BLaER1 (cell line): ENCODE measurements at regions not wholly inside any gene's neighbourhood (a gene's known extent, or its start where the extent isn't known, plus 50 kb on each side); places are given as distances from the start of the nearest gene placed in this dataset.

Experiments
- H3K27ac ChIP-seq: shearing (Covaris generic); formaldehyde crosslinking; 2 replicates; pipeline ENCODE4 v1.8.1; 2022
- H3K27me3 ChIP-seq: shearing (Covaris generic); formaldehyde crosslinking; 2 replicates; pipeline ENCODE4 v1.8.1; 2022
- H3K36me3 ChIP-seq: shearing (Covaris generic); formaldehyde crosslinking; 2 replicates; pipeline ENCODE4 v1.8.1; 2022
- H3K4me1 ChIP-seq: shearing (Covaris generic); formaldehyde crosslinking; 2 replicates; pipeline ENCODE4 v1.8.1; 2022
- H3K4me2 ChIP-seq: shearing (Covaris generic); formaldehyde crosslinking; 2 replicates; pipeline ENCODE4 v1.8.1; 2022
- H3K4me3 ChIP-seq: shearing (Covaris generic); formaldehyde crosslinking; 2 replicates; pipeline ENCODE4 v1.8.1; 2022
- H3K9ac ChIP-seq: shearing (Covaris generic); formaldehyde crosslinking; 2 replicates; pipeline ENCODE4 v1.8.1; 2022
- H3K9me3 ChIP-seq: shearing (Covaris generic); formaldehyde crosslinking; 2 replicates; pipeline ENCODE4 v1.8.1; 2022
- H4K20me1 ChIP-seq: shearing (Covaris generic); formaldehyde crosslinking; 2 replicates; pipeline ENCODE4 v1.8.1; 2022
- Cebpa-rat ChIP-seq: shearing (Covaris generic); IDR thresholded peaks from 2 replicates; pipeline ENCODE4 v1.8.1; 2022

GRCh38 chr14:55921511-55921910 is 196.7 kb upstream of the PELI2 start:
- H3K4me2 ChIP-seq, result no peak overlapping the region
- H4K20me1 ChIP-seq, result no peaks in the 10 kb centered on the region
- peaks cover 28% of the 10 kb centered on the region; the same call in 1 of the 2 replicates for H3K9me3 ChIP-seq
- no peak overlapping the region for H3K4me3 ChIP-seq
- H3K36me3 ChIP-seq, result no peaks in the 10 kb centered on the region
- no peak overlapping the region for H3K9ac ChIP-seq
- H3K27ac ChIP-seq, result no peak overlapping the region
- no peaks in the 10 kb centered on the region for H3K27me3 ChIP-seq
- H3K4me1 ChIP-seq, result no peaks in the 10 kb centered on the region
- no peak for TF ChIP-seq Cebpa-rat

DNA sequence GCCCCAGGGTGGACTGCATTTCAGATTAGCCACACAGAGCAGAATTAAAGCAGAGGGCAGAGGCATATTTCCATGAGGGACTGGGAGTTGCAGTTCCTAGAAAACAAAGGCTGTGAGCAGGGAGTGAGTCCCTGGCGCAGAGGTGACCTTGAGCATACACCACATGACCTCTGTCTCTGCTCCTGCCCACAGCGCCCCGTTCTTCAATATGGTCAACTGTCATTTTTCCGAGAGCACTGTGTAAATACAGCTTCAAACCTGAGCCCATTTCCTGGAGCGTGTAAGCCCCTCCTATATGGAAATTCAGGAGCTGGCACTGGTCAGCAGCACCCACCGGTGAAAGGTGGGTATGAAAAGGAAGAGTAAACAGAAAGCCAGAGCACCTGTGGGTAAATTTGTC is 192.2 kb upstream of the PELI2 start:
- H3K36me3 ChIP-seq, result no peaks in the 10 kb centered on the region
- no peak overlapping the region for H3K4me2 ChIP-seq
- H3K9me3 ChIP-seq, result peaks cover 13% of the 10 kb centered on the region; the same call in 1 of the 2 replicates
- H3K27ac ChIP-seq, result no peak overlapping the region
- TF ChIP-seq Cebpa-rat, result no peak
- H3K4me1 ChIP-seq, result no peaks in the 10 kb centered on the region
- no peak overlapping the region for H3K9ac ChIP-seq
- no peaks in the 10 kb centered on the region for H4K20me1 ChIP-seq
- H3K4me3 ChIP-seq, result no peak overlapping the region
- H3K27me3 ChIP-seq, result no peaks in the 10 kb centered on the region

DNA sequence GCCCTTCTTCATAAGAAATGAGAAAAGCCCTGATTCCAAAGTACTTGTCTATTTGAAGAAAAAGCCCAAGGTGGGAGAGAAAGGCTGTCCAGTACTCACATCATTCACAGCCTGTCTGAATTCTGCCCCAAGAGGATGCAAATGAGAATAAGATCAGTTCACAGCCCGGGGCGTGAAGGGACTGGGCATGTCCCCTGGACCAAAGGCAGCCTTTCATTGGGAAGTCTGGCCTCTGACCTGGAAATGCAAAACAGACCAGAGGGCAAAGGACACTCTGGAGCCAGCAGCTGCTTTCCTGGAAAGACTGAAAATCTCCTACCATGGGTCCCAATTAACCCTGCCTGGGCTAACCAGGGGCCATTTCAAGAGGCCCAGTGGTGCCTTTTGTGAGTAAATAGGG is 191.2 kb upstream of the PELI2 start:
- Histone ChIP-seq H3K9ac (no peak overlapping the region), H3K4me3 (no peak overlapping the region), H3K9me3 (peaks cover 9% of the 10 kb centered on the region; the same call in 1 of the 2 replicates), H3K27me3 (no peaks in the 10 kb centered on the region), H3K27ac (no peak overlapping the region), H3K4me1 (no peaks in the 10 kb centered on the region), H3K4me2 (no peak overlapping the region), H3K36me3 (no peaks in the 10 kb centered on the region), H4K20me1 (no peaks in the 10 kb centered on the region)
- TF ChIP-seq Cebpa-rat, result no peak

- no peak overlapping the region for H3K9ac ChIP-seq
- no peaks in the 10 kb centered on the region for H3K27me3 ChIP-seq
- no peaks in the 10 kb centered on the region for H3K36me3 ChIP-seq
- no peak overlapping the region for H3K4me2 ChIP-seq
- no peak for TF ChIP-seq Cebpa-rat
- no peak overlapping the region for H3K27ac ChIP-seq
- no peaks in the 10 kb centered on the region for H3K4me1 ChIP-seq
- H3K9me3 ChIP-seq, result peaks cover 15% of the 10 kb centered on the region
- H4K20me1 ChIP-seq, result no peaks in the 10 kb centered on the region
- no peak overlapping the region for H3K4me3 ChIP-seq
Measured at GRCh38 chr14:55928276-55928675, 189.9 kb upstream of the PELI2 start.

DNA sequence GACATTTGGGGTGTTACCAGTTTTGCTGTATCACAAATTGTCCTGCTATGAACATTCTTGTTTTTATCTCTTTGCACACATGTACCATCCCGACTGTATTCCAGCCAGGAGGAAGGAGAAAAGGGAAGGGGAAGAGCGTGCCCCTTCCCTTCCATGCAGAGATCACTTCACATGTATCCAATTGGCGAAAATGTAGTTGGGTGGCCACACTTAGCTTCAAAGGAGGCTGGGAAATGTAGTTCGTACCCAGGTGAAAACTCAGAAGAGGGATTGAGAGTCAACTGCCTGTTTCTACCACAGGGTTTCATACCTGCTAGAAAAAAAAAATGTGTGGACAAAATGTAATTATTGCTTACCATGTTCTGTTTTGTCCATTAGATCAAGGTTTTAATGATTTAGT is 189.1 kb upstream of the PELI2 start:
- no peak overlapping the region for H3K27ac ChIP-seq
- H3K4me2 ChIP-seq, result no peak overlapping the region
- H3K4me3 ChIP-seq, result no peak overlapping the region
- no peaks in the 10 kb centered on the region for H4K20me1 ChIP-seq
- H3K4me1 ChIP-seq, result no peaks in the 10 kb centered on the region
- H3K27me3 ChIP-seq, result no peaks in the 10 kb centered on the region
- H3K9ac ChIP-seq, result no peak overlapping the region
- H3K9me3 ChIP-seq, result peaks cover 19% of the 10 kb centered on the region
- no peak for TF ChIP-seq Cebpa-rat
- H3K36me3 ChIP-seq, result no peaks in the 10 kb centered on the region

DNA sequence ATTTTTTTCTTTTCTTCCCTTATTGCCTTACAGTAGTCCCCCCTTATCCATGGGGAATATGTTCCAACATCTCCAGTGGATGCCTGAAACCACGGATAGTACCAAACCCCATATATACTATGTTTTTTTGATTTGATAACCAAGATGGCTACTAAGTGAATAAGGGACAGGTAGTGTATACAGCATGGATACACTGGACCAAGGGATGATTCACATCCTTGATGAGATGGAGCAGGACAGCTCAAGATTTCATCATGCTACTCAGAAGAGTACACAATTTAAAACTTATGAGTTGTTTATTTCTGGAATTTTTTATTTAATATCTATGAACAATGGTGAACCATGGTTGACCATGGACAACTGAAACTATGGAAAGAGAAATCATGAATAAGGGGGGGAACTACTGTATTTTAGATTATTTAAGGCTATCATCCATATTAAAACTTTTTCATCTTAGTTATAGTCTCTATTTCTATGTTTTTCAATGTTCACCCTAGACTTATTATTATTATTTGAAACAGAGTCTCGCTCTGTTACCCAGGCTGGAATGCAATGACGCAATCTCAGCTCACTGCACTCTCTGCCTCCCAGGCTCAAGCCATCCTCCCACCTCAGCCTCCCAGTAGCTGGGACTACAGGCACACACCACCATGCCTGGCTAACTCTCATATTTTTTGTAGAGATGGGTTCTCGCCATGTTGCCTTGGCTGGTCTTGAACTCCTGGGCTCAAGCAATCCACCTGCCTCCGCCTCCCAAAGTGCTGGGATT is 188.0 kb upstream of the PELI2 start:
- Histone ChIP-seq H3K27me3 (no peaks in the 10 kb centered on the region), H3K4me2 (no peak overlapping the region), H4K20me1 (no peaks in the 10 kb centered on the region), H3K9ac (no peak overlapping the region), H3K9me3 (peaks cover 29% of the 10 kb centered on the region), H3K4me1 (no peaks in the 10 kb centered on the region), H3K4me3 (no peak overlapping the region), H3K27ac (no peak overlapping the region), H3K36me3 (no peaks in the 10 kb centered on the region)
- peak; percentile 54; the same call in 1 of the 2 replicates for TF ChIP-seq Cebpa-rat

- H3K4me3 ChIP-seq, result no peak overlapping the region
- H3K4me2 ChIP-seq, result no peak overlapping the region
- H3K27ac ChIP-seq, result no peak overlapping the region
- no peaks in the 10 kb centered on the region for H4K20me1 ChIP-seq
- H3K36me3 ChIP-seq, result peaks cover 14% of the 10 kb centered on the region; the same call in 1 of the 2 replicates
- H3K9ac ChIP-seq, result no peak overlapping the region
- no peaks in the 10 kb centered on the region for H3K27me3 ChIP-seq
- peaks cover 15% of the 10 kb centered on the region for H3K4me1 ChIP-seq
- no peak for TF ChIP-seq Cebpa-rat
- H3K9me3 ChIP-seq, result peaks cover 80% of the 10 kb centered on the region
Measured at GRCh38 chr14:55936691-55937090, 181.5 kb upstream of the PELI2 start.

DNA sequence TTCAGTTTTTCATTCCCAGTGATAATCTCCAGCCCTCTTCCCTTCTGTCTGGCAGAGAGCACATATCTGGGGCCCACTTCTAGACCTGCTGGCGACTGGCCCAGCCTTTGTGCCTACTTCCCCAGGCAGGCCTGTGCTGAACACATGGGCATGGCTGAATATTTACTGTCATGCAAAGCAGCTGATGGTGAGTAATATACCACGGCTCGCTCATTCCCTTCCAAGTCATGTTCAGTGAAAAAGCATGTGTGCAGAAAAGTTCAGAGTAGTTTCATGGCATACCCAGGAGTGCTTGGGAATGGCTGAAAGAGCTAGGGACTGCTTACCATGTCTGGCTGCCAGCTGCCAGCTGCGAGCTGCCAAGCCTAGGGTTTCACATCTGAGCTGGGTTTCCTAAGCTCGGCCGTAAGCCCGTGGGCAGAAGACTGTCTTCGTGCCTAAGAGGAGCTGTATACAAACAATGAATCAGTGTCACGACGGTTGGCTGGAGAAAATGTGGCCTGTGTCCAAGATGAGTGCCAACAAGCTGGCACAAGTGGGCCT is 179.9 kb upstream of the PELI2 start:
- Histone ChIP-seq H3K9ac (no peak overlapping the region), H3K27ac (no peak overlapping the region), H3K4me2 (no peak overlapping the region), H3K36me3 (peaks cover 14% of the 10 kb centered on the region; the same call in 1 of the 2 replicates), H3K9me3 (peaks cover 70% of the 10 kb centered on the region), H3K4me3 (no peak overlapping the region), H4K20me1 (no peaks in the 10 kb centered on the region), H3K27me3 (no peaks in the 10 kb centered on the region), H3K4me1 (peaks cover 31% of the 10 kb centered on the region)
- TF ChIP-seq Cebpa-rat, result no peak

DNA sequence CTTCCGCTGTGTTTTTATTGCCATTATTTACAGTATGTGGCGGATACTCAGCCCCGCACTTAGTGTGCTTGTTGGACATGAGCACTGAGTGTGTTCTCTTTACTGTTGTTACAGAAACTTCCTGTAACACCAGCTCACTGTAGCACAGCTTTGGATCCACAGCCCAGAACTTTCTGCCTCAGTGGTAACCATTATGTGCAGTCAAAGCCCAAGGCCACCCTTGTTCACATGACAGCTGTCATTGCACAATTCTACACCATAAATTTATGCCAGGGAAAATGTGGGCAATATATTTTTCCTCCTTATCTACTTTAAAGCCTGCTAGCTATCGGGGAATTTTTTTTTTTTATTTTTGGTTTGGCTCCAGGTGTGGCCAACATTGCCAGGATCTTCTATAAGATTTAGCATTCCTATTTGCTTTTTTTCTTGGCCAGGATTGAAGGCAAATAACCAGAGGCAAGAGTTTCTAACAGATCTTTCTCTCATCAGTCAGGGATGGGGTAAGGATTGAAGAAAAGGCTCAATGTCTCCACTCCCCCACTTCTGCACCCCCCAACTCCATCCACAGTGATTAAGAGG is 176.0 kb upstream of the PELI2 start:
- peaks cover 41% of the 10 kb centered on the region for H3K9me3 ChIP-seq
- peak overlapping the region; percentile 86 for H3K27ac ChIP-seq
- H3K9ac ChIP-seq, result no peak overlapping the region
- no peaks in the 10 kb centered on the region for H3K27me3 ChIP-seq
- H3K36me3 ChIP-seq, result peaks cover 14% of the 10 kb centered on the region; the same call in 1 of the 2 replicates
- no peak for TF ChIP-seq Cebpa-rat
- peak overlapping the region; percentile 81 for H3K4me2 ChIP-seq
- peaks cover 70% of the 10 kb centered on the region for H3K4me1 ChIP-seq
- H3K4me3 ChIP-seq, result no peak overlapping the region
- no peaks in the 10 kb centered on the region for H4K20me1 ChIP-seq

- peaks cover 14% of the 10 kb centered on the region; the same call in 1 of the 2 replicates for H3K36me3 ChIP-seq
- peak overlapping the region; percentile 86 for H3K27ac ChIP-seq
- H4K20me1 ChIP-seq, result no peaks in the 10 kb centered on the region
- H3K4me1 ChIP-seq, result peaks cover 72% of the 10 kb centered on the region
- H3K4me2 ChIP-seq, result peak overlapping the region; percentile 81
- no peak overlapping the region for H3K4me3 ChIP-seq
- TF ChIP-seq Cebpa-rat, result no peak
- H3K9ac ChIP-seq, result no peak overlapping the region
- no peaks in the 10 kb centered on the region for H3K27me3 ChIP-seq
- H3K9me3 ChIP-seq, result peaks cover 34% of the 10 kb centered on the region
Measured at GRCh38 chr14:55942826-55943225, 175.4 kb upstream of the PELI2 start.
